GM12874 (cell line): ENCODE measurements at regions not wholly inside any gene's neighbourhood (a gene's known extent, or its start where the extent isn't known, plus 50 kb on each side); places are given as distances from the start of the nearest gene placed in this dataset.

ENCODE experiments used
- TF ChIP-seq, protein P1 (sequence below): IDR thresholded peaks from 2 replicates; pipeline ENCODE4 v1.5.1; 2011; ENCODE audit warnings: low read depth, mild to moderate bottlenecking, control low read depth, low read length, moderate library complexity; ENCODE audit not compliant: insufficient read depth

- TF ChIP-seq, protein P1, sequence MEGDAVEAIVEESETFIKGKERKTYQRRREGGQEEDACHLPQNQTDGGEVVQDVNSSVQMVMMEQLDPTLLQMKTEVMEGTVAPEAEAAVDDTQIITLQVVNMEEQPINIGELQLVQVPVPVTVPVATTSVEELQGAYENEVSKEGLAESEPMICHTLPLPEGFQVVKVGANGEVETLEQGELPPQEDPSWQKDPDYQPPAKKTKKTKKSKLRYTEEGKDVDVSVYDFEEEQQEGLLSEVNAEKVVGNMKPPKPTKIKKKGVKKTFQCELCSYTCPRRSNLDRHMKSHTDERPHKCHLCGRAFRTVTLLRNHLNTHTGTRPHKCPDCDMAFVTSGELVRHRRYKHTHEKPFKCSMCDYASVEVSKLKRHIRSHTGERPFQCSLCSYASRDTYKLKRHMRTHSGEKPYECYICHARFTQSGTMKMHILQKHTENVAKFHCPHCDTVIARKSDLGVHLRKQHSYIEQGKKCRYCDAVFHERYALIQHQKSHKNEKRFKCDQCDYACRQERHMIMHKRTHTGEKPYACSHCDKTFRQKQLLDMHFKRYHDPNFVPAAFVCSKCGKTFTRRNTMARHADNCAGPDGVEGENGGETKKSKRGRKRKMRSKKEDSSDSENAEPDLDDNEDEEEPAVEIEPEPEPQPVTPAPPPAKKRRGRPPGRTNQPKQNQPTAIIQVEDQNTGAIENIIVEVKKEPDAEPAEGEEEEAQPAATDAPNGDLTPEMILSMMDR: no peak
These were observed 273.3 kb upstream of the LRIG3 start for GRCh38 chr12:59193476-59194050.

DNA sequence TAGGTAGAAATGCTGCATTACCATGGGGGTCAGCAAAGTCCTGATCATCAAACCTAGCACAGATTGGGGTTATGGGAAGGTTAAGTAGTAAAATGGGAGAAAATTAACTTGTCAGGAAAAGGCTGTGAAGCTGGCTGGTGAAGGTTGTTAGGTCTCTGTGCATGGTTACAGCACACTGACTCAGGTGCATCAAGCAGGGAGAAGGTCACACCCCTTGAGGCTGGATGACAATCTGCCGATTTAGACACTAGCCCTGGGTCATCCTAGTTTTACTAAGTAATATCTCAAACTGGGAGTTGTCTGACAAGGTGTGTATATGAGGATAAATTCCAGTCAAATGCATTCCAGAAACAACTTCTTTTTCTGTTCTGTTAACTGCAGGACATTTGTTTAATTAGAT, 271.1 kb upstream of the LRIG3 start:
- TF ChIP-seq, protein P1: no peak

GRCh38 chr12:59186451-59186850, 266.1 kb upstream of the LRIG3 start:
- TF ChIP-seq, protein P1: no peak

GRCh38 chr12:59185295-59185694, 265.0 kb upstream of the LRIG3 start:
- TF ChIP-seq, protein P1: no peak

- TF ChIP-seq, protein P1: no peak
These were observed 262.6 kb upstream of the LRIG3 start for GRCh38 chr12:59182658-59183455.

GRCh38 chr12:59182191-59182590, 261.9 kb upstream of the LRIG3 start:
- TF ChIP-seq, protein P1: no peak

DNA sequence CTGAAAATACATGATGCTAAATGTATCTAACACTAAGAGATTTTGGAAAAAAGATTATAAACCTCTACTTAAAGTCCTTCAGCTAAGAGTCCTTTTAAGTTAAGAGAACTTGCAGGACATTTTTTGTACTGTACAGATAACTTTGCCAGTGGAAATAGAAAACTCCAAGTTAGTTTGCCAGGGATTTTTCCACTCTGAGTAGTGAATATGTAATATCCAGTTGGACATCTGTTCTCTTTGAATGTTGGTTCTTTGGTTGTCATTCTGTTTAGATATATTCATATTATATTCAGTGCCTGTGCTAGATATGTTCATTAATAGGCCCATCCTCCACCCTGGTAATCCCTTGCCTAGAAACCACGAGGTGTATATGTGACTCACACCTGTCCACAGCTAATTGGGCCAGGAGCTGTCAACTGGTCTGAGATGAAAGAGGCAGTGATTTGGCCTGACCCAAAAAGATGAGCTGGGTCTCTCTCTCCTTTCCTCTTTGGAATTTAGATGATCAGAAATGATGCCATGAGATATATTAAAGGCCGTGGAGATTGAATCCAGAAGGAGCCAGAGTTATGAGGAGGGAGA, 261.0 kb upstream of the LRIG3 start:
- TF ChIP-seq, protein P1: no peak
